Hippocampal formation (tissue), 2 donors: ENCODE measurements at regions not wholly inside any gene's neighbourhood (a gene's known extent, or its start where the extent isn't known, plus 50 kb on each side); places are given as distances from the start of the nearest gene placed in this dataset.
A peak's percentile ranks its signal among the peaks of the same experiment; 100 is the strongest.
"Not testable (repeated sequence)": the region's sequence is repeated elsewhere in the genome, so short reads cannot be mapped to it uniquely, and the experiment has no call there.

Experiments used
- DNase-seq, 2 donors: peaks; one replicate each; lab custom pipeline; 2025; lab: John Stamatoyannopoulos, UW

DNA sequence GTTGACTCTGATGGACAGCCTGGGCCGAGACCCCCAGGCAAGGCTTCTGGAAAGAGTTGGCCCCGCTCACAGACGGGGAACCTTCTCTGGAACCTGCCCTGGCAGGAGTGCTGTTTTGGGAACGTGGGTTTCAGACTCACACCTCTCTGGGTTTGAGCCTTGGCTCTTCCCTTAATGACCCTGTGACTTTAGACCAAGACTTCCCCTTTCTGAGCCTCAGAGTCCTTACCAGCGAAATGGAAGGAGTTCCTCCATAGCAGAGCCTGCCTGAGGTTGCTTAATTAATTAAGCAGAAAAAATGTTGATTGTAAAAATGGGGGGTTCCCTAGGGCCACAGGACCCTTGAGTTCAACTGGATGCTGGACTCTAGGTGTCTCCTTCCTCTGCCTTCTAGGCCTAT is 408.2 kb downstream of the SEC14L1 start:
- DNase-seq, result no peak

- no peak for DNase-seq
These were observed 408.7 kb upstream of the TNRC6C start for GRCh38 chr17:77549726-77550366.

DNA sequence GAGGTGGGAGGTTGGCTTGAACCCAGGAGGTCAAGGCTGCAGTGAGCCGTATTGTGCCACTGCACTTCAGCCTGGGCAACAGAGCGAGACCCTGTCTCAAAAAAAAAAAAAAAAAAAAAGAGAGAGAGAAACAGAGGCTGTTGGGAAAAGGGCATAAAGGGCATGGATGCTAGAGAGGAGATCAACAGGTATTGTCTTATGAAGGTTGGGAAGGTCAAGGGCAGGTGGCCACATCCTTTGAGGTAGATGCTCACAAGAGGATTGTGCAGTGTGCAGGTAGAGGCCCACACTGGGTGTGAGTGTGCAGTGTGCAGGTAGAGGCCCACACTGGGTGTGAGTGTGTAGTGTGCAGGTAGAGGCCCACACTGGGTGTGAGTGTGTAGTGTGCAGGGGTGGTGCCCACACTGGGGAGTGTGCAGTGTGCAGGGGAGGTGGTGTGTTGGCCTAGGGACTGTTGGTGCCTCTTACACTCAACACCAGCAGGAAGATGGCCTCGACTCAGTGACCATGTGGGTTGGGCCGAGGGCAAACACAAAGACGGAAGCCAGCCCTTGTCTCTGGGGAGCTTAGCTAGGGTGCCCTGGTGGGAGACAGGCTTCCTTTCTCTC is 404.9 kb upstream of the TNRC6C start:
- no peak for DNase-seq

GRCh38 chr17:77555121-77555591 is 403.3 kb upstream of the TNRC6C start:
- no peak for DNase-seq

DNA sequence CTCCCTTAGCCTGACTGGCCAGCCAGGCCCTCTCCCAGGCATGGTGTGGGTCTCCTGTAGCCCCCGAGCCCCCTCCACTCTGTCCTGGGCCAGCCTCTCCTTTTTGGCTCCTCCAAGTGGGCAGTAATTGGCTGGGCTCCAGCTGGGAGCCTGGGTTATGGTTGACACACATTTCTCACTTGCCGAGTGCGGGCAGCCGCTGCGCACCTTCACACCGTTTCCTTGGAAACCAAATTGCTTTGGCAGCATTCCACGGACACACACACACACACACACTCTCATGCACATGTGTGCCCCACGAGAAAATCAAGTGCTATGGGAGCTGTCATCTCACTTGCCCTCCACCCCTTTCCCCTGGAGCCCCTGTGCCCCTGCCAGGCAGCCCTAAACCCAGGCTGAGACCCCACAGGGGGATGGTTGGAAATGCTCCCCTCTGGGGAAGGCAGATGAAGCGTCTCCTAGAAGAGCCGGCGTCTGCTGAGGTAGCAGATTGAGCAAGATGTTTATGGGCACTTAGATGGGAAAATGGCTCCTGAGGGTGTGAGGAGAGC is 402.7 kb upstream of the TNRC6C start:
- DNase-seq, result peak in 1 of 2 donors; percentile 33

GRCh38 chr17:77556383-77557061 is 402.0 kb upstream of the TNRC6C start:
- no peak for DNase-seq

DNA sequence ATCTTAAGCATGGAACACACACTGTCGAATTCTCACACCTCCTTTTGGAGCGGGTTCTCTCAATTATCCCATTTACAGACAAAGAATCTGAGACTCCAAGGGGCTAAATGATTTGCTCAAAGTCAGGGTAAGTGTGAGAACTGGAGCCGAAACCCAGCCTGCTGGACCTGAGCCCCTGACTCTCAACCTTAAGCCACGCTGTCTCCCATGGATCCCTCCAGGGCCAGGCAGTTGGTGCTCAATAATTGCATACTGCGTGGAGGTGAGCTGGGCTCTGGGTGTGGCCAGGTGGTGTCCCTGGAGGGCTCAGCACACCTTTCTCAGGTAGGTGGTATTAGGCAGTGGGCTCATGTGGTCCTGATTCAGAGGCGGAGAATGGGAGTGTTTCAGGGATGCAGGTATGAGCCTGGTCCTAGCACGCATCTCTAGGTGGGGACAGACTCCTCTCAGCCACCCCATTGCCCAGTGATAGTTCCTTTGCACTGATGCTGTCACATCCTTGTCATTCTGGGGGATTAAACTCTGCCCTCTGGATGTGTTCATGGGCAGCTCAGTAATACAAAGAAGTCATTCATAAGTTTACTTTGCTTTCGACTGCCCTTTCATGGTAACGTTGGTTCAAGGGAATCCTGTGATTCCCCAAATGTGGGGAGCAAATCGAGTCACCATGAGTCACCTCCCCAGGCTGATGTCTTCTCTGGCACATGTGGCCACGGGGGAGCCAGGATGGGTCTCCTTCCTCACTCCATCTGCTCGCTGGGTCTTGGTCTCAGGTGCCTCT is 399.5 kb upstream of the TNRC6C start:
- DNase-seq, result no peak

DNA sequence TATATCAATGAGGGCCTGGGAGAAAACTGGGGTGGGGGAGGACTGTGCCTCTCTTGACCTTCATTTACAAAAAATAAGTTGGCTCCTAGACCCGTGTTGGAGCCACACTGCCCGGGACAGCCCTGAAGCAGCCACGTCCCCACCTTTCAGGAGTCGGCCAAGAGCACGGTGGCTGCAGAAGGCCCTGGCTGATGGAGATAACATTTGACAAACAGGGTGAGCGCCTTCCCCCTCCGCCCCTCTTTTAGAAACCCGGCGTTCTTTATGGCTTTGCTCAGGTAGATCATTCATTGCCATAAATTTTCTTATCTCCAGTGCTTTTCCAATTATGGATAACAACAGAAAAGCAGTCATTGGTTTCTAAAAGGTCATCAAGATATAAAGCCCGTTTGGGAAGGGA is 398.1 kb upstream of the TNRC6C start:
- DNase-seq, result no peak

DNA sequence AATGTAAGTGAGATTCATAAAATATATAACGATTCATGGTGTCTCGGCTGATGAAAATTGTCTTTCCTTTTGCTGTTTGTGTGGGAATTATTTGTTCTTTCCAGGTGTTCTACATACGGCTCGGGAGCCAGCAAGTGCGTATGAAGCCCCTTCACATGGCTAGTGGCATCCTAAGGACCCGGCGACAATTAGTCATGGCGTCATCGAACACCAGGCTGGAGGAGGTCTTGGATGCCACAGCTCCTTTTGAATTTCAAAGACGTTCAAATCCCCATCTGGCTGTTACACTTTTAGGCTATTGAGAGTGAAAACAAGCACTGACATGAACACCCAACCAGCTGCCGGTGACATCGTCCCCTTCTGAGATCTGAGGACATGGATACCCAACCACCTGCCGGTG is 397.7 kb upstream of the TNRC6C start:
- DNase-seq, result no peak

DNA sequence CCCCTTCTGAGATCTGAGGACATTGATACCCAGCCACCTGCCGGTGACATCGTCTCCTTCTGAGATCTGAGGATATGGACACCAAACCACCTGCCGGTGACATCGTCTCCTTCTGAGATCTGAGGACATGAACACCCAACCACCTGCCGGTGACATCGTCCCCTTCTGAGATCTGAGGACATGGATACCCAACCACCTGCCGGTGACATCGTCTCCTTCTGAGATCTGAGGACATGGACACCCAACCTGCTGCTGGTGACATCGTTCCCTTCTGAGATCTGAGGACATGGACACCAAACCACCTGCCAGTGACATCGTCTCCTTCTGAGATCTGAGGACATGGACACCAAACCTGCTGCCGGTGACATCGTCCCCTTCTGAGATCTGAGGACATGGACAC is 396.1 kb upstream of the TNRC6C start:
- DNase-seq, result not testable (repeated sequence)

DNA sequence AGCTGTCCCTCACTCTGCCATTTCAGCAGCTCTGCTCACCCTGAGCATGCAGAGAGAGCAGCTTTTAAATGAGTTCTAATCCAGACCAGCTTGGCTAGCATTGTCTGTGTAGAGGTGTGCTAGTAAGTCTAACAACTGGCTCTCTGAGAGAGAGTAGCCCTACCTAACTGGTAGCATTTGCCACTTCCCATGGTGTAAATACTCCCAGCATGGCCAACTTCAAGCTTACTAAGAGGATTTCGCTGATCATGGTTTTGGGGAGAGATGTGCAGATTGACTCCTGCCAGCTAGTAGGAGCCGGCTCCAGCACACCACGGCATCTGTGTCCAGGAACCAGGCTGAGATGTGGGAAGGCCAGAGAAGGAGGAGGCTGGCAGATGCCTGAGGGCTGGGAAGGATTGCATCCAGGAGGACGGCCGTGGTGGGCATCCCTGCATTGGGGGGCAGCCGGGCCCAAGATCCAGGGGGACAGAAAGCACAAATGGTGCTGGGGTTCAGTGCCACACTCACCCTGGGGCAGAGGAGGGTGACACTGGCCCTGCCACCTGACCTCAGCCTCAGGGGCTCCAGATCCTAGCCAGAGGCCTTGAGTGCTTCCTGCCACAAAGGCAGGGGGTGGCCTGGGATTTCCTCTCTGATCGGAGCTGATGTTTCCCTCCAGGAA is 394.9 kb upstream of the TNRC6C start:
- no peak for DNase-seq

- no peak for DNase-seq
These were observed 394.1 kb upstream of the TNRC6C start for GRCh38 chr17:77564278-77564920.

- DNase-seq, result no peak
These were observed 393.3 kb upstream of the TNRC6C start for GRCh38 chr17:77565166-77565565.

GRCh38 chr17:77566151-77566550 is 392.4 kb upstream of the TNRC6C start:
- no peak for DNase-seq

DNA sequence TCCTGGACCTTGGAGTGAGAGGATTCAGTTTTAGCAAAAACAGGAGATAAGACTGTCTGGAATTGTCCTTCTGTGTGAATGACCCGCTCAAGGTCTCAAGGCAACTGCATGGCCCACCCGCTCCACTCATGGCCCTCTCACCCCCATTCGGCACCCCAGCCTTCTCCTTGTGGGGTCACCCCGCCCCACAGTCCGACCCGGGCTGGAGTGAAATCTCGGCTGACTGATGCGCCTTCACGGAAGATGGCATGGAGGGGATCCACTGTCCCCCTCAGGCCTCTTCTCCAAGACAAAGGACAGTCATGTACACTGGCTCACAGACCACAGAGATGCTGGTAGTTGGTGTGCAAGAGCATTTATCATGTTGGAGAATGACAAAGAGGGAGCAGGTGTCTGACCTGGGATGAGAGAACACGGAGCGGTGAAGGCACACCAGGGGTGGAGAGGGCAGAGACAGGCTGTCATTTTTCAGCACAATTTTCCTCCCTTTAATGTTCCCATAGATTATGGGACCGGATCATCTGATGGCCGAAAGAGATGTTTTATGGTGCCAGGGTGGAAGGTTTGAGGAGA is 391.9 kb upstream of the TNRC6C start:
- DNase-seq, result no peak

DNA sequence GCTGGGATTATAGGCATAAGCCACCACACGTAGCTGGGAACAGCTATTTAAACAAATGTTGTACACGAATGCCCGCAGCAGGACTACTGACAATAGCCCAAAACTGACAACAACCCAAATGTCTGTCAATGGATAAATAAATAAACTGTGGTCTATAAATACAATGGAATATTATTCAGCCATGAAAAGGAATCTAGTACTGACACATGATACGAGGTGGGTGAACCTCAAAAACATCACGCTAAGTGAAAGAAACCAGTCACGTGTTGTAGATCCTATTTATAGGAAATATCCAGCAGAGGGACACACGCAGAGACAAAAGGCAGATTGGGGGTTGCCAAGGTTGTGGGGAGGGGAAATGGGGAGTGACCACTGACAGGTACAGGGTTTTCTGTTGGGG is 390.0 kb upstream of the TNRC6C start:
- no peak for DNase-seq

GRCh38 chr17:77569846-77570564 is 388.5 kb upstream of the TNRC6C start:
- DNase-seq, result no peak

GRCh38 chr17:77570565-77570898 is 388.0 kb upstream of the TNRC6C start:
- DNase-seq, result no peak

DNA sequence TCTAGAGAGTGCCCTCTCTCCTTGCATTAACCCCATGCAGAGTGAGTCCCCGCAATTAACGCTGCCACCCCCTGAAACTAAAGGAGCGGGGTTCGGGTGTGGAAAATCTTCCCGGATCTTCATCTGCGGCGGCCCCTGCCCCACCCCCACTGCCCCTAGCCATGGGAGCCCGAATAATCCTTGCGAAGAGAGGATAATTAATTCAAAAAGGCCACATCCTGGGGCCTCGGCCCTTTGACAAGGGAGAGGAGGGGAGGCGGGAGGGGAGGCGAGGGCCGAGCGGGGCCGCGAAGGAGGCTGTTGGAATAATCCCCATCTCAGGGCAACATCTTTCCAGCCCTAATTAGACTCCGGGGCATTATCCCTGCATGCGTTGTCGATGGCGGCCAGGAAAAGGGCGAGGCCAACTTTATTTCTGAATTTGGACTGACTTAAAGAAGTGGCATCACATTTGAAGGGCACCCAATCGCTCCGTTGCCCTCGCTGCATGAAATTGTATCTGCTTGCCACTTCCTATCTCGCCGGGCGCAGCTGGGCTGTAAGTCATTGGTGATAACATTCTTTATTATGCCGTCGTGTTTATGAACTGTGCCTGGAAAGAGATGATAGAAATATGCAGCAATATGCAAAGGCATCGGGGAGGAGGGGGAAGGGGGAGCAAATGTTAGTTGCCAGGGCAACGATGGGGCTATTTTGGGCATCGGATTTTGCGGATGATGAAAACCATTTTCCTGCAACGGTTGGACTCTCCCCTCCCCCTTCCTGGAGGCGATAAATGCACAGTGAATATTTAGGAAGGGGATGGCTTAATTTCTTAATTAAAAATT is 387.1 kb upstream of the TNRC6C start:
- DNase-seq, result peak in 1 of 2 donors; percentile 15
